ENCODE measurements at regions not wholly inside any gene's neighbourhood (a gene's known extent, or its start where the extent isn't known, plus 50 kb on each side); places are given as distances from the start of the nearest gene placed in this dataset.

GRCh38 chr14:53890611-53891101, 66.0 kb downstream of the BMP4 start:
- no peaks in the 10 kb centered on the region for H3K9me2 ChIP-seq (ENCODE audit: insufficient read depth)
- BruUV-seq (replicated peaks): no TSS peak
- H3K4me2 ChIP-seq: no peak overlapping the region
- H3K79me2 ChIP-seq (ENCODE audit: low read depth): no peaks in the 10 kb centered on the region
- H3K27ac ChIP-seq: no peak overlapping the region
- no peaks in the 10 kb centered on the region for H3K27me3 ChIP-seq (ENCODE audit: insufficient read depth, low read depth)
- no peaks in the 10 kb centered on the region for H3K36me3 ChIP-seq (ENCODE audit: low read depth)
- no peak overlapping the region for H3K4me3 ChIP-seq
- no peaks in the 10 kb centered on the region for H3K4me1 ChIP-seq (replicated peaks; ENCODE audit: insufficient read depth)
- DNase-seq: no peak
- no peak overlapping the region for H2AFZ ChIP-seq
- TF ChIP-seq CTCF (conservative IDR thresholded peaks at IDR 0.05): no peak
- POLR2A ChIA-PET (ENCODE audit: unreplicated experiment): no interaction called here
- no peaks in the 10 kb centered on the region for H3K9me3 ChIP-seq (ENCODE audit: insufficient read depth, low read depth)
- CTCF ChIA-PET: no interaction called here
- no peaks in the 10 kb centered on the region for H3F3A ChIP-seq (ENCODE audit: insufficient read depth, low read depth)
- no peaks in the 10 kb centered on the region for H4K20me1 ChIP-seq (ENCODE audit: insufficient read depth)
- intact Hi-C loops (cut with micrococcal nuclease; ENCODE audit: unreplicated experiment): no loop called here

DNA sequence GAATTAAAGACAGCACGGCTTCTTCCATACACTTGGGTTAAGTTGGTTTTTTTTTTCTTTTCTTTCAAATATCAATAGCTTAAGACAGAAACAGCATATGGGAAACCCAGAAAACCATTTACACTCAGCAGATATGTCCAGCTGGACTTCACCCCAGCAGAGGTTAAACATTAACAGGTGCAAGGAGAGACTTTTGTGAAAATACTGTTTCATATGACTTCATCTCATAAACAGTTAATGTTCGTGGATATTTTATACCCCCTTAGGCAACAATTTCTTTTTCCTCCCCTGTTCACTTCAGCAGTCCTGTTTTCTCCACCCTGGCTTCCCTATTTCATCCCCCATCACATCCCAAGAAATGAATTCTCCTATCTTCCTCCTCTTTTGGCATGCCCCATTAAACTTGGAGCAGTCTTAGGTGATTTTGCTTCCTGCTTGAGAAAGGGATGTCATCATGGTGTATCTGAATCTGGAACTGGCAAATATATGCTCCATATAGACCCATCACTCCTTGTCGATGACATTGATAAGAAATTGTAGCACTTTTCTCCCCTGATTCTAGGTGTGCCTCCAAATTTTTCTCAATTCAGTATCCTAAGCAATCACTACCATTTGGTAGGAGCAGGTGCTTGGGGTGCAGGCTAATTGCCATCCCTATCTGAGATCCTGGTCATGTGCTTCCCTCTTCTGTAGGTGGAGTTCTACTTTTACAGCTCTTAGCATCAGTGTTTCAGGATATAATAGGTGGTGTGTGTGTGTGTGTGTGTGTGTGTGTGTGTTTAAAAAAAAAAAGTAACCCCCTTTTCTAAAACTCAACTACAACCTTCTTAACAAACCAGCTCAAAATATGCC, 67.9 kb downstream of the BMP4 start:
- CTCF ChIA-PET: interaction anchor here (0.6 kb wide), 1 partner anchor 685 kb away, joined by 3 read pairs; no protein-coding TSS in a partner anchor
- Histone ChIP-seq H3K9me3 (ENCODE audit: insufficient read depth, low read depth) (no peaks in the 10 kb centered on the region), H3K4me3 (no peak overlapping the region), H3K36me3 (ENCODE audit: low read depth) (no peaks in the 10 kb centered on the region), H3K27me3 (ENCODE audit: insufficient read depth, low read depth) (no peaks in the 10 kb centered on the region), H3K79me2 (ENCODE audit: low read depth) (no peaks in the 10 kb centered on the region), H2AFZ (no peak overlapping the region), H3K4me2 (no peak overlapping the region), H3K4me1 (replicated peaks; ENCODE audit: insufficient read depth) (no peaks in the 10 kb centered on the region), H3F3A (ENCODE audit: insufficient read depth, low read depth) (no peaks in the 10 kb centered on the region), H4K20me1 (ENCODE audit: insufficient read depth) (no peaks in the 10 kb centered on the region), H3K9me2 (ENCODE audit: insufficient read depth) (no peaks in the 10 kb centered on the region), H3K27ac (no peak overlapping the region)
- TF ChIP-seq CTCF (conservative IDR thresholded peaks at IDR 0.05) (no peak), EZH2 (IDR thresholded peaks at IDR 0.05; ENCODE audit: low read depth) (no peak)
- no TSS peak for BruUV-seq (replicated peaks)
- intact Hi-C loops (cut with micrococcal nuclease; ENCODE audit: unreplicated experiment): no loop called here
- POLR2A ChIA-PET (ENCODE audit: unreplicated experiment): no interaction called here
- no peak for DNase-seq

DNA sequence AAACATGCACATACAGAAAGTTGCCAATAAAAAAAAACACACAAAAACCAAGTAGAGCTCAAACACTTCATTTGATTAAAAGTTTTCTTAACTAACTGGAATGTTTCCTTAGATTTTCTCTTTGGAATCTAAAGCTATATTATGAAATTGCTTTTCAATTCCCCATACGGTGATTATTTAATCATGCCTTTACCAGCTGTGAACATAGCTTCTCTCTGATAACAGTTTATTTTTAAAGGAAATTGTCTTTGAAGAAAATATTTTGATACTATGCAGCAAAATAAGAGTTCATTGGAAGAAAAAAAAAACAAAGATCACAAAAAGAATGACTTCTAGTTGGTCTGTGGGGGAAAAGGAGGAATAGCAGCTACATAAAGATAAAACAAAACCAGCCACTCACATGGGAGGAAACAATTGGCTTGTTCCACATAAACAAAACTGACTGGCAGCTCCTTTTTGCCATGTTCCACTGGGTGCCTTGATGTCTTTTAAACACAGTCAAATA, 71.4 kb downstream of the BMP4 start:
- no peak for DNase-seq
- POLR2A ChIA-PET (ENCODE audit: unreplicated experiment): interaction anchor here (0.6 kb wide), 1 partner anchor 36 kb away, joined by 5 read pairs; no protein-coding TSS in a partner anchor
- no TSS peak for BruUV-seq (replicated peaks)

More for the DNA sequence above, 71.4 kb downstream of the BMP4 start:
- Histone ChIP-seq H3K36me3 (ENCODE audit: low read depth) (no peaks in the 10 kb centered on the region), H3K79me2 (ENCODE audit: low read depth) (no peaks in the 10 kb centered on the region), H3K27me3 (ENCODE audit: insufficient read depth, low read depth) (no peaks in the 10 kb centered on the region), H3K9me2 (ENCODE audit: insufficient read depth) (peaks cover 6% of the 10 kb centered on the region; the same call in 1 of the 2 replicates), H3K4me2 (no peak overlapping the region), H2AFZ (no peak overlapping the region), H3K27ac (no peak overlapping the region), H3K4me1 (replicated peaks; ENCODE audit: insufficient read depth) (no peaks in the 10 kb centered on the region), H4K20me1 (ENCODE audit: insufficient read depth) (no peaks in the 10 kb centered on the region), H3F3A (ENCODE audit: insufficient read depth, low read depth) (no peaks in the 10 kb centered on the region), H3K9me3 (ENCODE audit: insufficient read depth, low read depth) (no peaks in the 10 kb centered on the region), H3K4me3 (no peak overlapping the region)
- TF ChIP-seq CTCF (conservative IDR thresholded peaks at IDR 0.05): no peak
- no peak for TF ChIP-seq EZH2 (IDR thresholded peaks at IDR 0.05; ENCODE audit: low read depth)
- intact Hi-C loops (cut with micrococcal nuclease; ENCODE audit: unreplicated experiment): no loop called here
- CTCF ChIA-PET: interaction anchor here (0.6 kb wide), 1 partner anchor 463 kb away, joined by 3 read pairs; no protein-coding TSS in a partner anchor
